Osteoblast (primary cell): ENCODE measurements at regions not wholly inside any gene's neighbourhood (a gene's known extent, or its start where the extent isn't known, plus 50 kb on each side); places are given as distances from the start of the nearest gene placed in this dataset.

Experiments
- DNase-seq: peaks from one replicate; pipeline ENCODE4 v3.0.0; 2011; ENCODE audit warnings: low spot score, mixed read lengths; ENCODE audit not compliant: insufficient read length; ENCODE audit errors: missing footprints
- H2AFZ ChIP-seq: 2 replicates; pipeline ENCODE4 v1.6.0; 2011; ENCODE audit warnings: mild to moderate bottlenecking, low read length
- H3K27ac ChIP-seq: 2 replicates; pipeline ENCODE4 v1.5.1; 2011; ENCODE audit warnings: mild to moderate bottlenecking, low read depth, low read length, moderate library complexity
- H3K27me3 ChIP-seq: 2 replicates; pipeline ENCODE4 v1.6.0; 2012; ENCODE audit warnings: mild to moderate bottlenecking, control low read depth, inconsistent platforms, low read length, moderate library complexity; ENCODE audit not compliant: insufficient read depth
- H3K36me3 ChIP-seq: 2 replicates; pipeline ENCODE4 v1.5.1; 2011; ENCODE audit warnings: mild to moderate bottlenecking, low read length, control low read depth, moderate library complexity; ENCODE audit not compliant: insufficient read depth
- H3K4me1 ChIP-seq: 2 replicates; pipeline ENCODE4 v1.5.1; 2011; ENCODE audit warnings: mild to moderate bottlenecking, low read length, control low read depth, moderate library complexity; ENCODE audit not compliant: insufficient read depth
- H3K4me2 ChIP-seq: 2 replicates; pipeline ENCODE4 v1.6.0; 2011; ENCODE audit warnings: mild to moderate bottlenecking, low read length; ENCODE audit not compliant: insufficient read depth
- H3K4me3 ChIP-seq: fragments of 200-600 bp; sonication (generic); 3 replicates; pipeline ENCODE4 v1.5.1; 2012; ENCODE audit warnings: mild to moderate bottlenecking, low read length, inconsistent platforms; ENCODE audit not compliant: insufficient read depth
- H3K79me2 ChIP-seq: 2 replicates; pipeline ENCODE4 v1.6.0; 2012; ENCODE audit warnings: mild to moderate bottlenecking, low read length, control low read depth, inconsistent platforms; ENCODE audit not compliant: insufficient read depth
- H3K9me3 ChIP-seq: 2 replicates; pipeline ENCODE4 v1.5.1; 2011; ENCODE audit warnings: low read depth, low read length, control low read depth
- H4K20me1 ChIP-seq: 2 replicates; pipeline ENCODE4 v1.6.0; 2012; ENCODE audit warnings: mild to moderate bottlenecking, low read length, control low read depth; ENCODE audit not compliant: insufficient read depth
- CTCF ChIP-seq: IDR thresholded peaks from 2 replicates; pipeline ENCODE4 v1.5.1; 2011; ENCODE audit warnings: mild to moderate bottlenecking, low read depth, low read length, moderate library complexity; ENCODE audit errors: extremely low read depth

GRCh38 chr15:37581866-37582532 is 352.4 kb upstream of the TMCO5A start:
- Histone ChIP-seq H3K27ac (no peak overlapping the region), H3K9me3 (peaks cover 2% of the 10 kb centered on the region), H3K4me3 (no peak overlapping the region), H3K79me2 (no peaks in the 10 kb centered on the region), H4K20me1 (no peaks in the 10 kb centered on the region), H3K36me3 (no peaks in the 10 kb centered on the region), H3K4me2 (no peak overlapping the region), H3K27me3 (no peaks in the 10 kb centered on the region), H3K4me1 (no peaks in the 10 kb centered on the region), H2AFZ (no peak overlapping the region)
- no peak for TF ChIP-seq CTCF
- no peak for DNase-seq

DNA sequence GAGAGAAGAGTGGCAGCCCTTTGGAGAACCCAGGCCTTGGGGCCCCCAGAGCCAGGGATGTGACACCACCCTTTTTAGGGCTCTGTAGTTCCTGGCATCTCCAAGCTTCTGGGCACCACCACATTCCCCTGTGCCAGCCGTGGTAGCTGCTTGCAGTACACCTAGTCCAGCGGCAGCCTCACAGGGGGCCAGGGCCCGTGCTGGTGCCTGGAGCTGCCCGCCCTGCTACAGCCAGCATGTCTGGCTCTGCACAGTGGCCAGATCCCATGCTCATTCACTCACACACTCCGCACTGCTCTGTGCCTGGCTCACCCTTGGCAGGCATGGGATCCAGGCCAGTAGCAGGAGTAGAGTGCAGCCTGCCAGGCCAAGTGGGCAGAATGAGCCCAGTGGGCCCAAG is 351.6 kb upstream of the TMCO5A start:
- Histone ChIP-seq H3K27me3 (no peaks in the 10 kb centered on the region), H3K27ac (no peak overlapping the region), H2AFZ (no peak overlapping the region), H3K36me3 (no peaks in the 10 kb centered on the region), H3K4me3 (no peak overlapping the region), H3K79me2 (no peaks in the 10 kb centered on the region), H3K4me1 (no peaks in the 10 kb centered on the region), H4K20me1 (no peaks in the 10 kb centered on the region), H3K9me3 (peaks cover 2% of the 10 kb centered on the region), H3K4me2 (no peak overlapping the region)
- TF ChIP-seq CTCF: no peak
- DNase-seq: no peak

DNA sequence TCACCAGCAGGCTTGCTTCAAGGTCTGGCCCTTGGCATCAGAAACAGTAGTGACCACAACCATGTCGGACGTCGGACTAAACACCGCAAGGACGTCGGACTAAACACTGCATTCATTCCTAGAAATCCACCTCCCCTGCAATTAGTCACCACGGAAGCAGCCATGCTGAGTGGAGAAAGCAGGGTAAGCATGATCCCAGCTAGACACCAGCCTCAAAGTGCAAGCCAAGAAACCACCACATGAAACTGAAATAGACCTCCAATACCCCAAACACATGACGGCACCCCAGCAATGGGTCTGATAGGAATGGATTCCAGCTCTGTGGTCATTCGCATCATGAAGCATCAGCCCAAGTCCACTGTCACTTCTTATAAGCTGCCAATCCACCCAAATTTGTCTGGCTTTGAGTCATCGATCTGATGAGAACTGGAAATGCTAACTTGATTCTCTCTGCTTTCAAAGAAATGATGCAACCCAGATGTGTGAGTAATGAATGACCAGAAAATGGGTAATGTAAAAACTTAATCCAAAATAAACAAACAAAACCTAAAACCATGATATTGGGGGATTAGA is 348.3 kb upstream of the TMCO5A start:
- no peak overlapping the region for H3K4me3 ChIP-seq
- H3K79me2 ChIP-seq: no peaks in the 10 kb centered on the region
- no peaks in the 10 kb centered on the region for H3K4me1 ChIP-seq
- no peak overlapping the region for H2AFZ ChIP-seq
- no peak overlapping the region for H3K27ac ChIP-seq
- H3K36me3 ChIP-seq: no peaks in the 10 kb centered on the region
- no peaks in the 10 kb centered on the region for H3K27me3 ChIP-seq
- no peak overlapping the region for H3K4me2 ChIP-seq
- TF ChIP-seq CTCF: no peak
- peaks cover 2% of the 10 kb centered on the region for H3K9me3 ChIP-seq
- H4K20me1 ChIP-seq: no peaks in the 10 kb centered on the region
- peak; percentile 41 for DNase-seq

DNA sequence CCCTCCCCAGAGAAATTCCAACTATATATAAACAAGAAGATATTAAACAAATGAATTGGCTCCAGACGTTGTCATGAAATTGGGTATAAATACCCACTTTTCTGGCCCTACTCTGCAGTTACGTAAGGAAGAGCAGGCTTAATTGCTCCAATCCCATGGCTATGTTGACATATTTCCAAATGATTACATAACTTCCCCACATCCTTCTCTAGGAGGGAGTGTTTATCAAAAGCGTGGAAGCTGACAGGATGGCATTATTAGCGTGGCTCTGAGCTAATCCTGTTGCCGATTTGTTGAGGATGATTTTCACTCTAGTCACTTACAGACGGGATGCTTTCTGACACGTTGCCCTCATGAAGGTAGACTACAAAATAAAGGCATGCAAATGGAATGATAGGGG is 347.5 kb upstream of the TMCO5A start:
- DNase-seq: no peak
- Histone ChIP-seq H3K79me2 (no peaks in the 10 kb centered on the region), H3K36me3 (no peaks in the 10 kb centered on the region), H3K27ac (no peak overlapping the region), H3K4me1 (no peaks in the 10 kb centered on the region), H3K4me2 (no peak overlapping the region), H3K27me3 (no peaks in the 10 kb centered on the region), H3K4me3 (no peak overlapping the region), H3K9me3 (peaks cover 2% of the 10 kb centered on the region), H2AFZ (no peak overlapping the region), H4K20me1 (no peaks in the 10 kb centered on the region)
- TF ChIP-seq CTCF: no peak
